Stimulated activated naive B cell treated with anti-CD40 and anti-IgM and Interleukin-4, amounts not matched to agents 10 μg/mL and 1 μg/mL and 100 μg/mL, for 72 hours (primary cell): ENCODE measurements at regions not wholly inside any gene's neighbourhood (a gene's known extent, or its start where the extent isn't known, plus 50 kb on each side); places are given as distances from the start of the nearest gene placed in this dataset.

Experiments used
- ATAC-seq, 2 donors: fragments of 150-1000 bp; cut with Tn5 transposase; replicated peaks; 2 replicates each; pipeline ENCODE4 v1.10.0; 2021; ENCODE audit warnings: moderate library complexity in 1 of 2
- DNase-seq: peaks from one replicate; pipeline ENCODE4 v3.0.0; 2021
- H3K27ac Mint-ChIP-seq: one replicate; pipeline ENCODE4 v1.8.0; 2022; ENCODE audit warnings: mild to moderate bottlenecking, mixed read lengths
- H3K27me3 Mint-ChIP-seq, 2 donors: one replicate each; pipeline ENCODE4 v1.8.0; 2022; ENCODE audit warnings: mixed read lengths in 2 of 2
- H3K36me3 Mint-ChIP-seq, 2 donors: one replicate each; pipeline ENCODE4 v1.8.0; 2022; ENCODE audit warnings: mixed read lengths in 2 of 2, mild to moderate bottlenecking in 1 of 2
- H3K4me1 Mint-ChIP-seq, 2 donors: one replicate each; pipeline ENCODE4 v1.8.0; 2022; ENCODE audit warnings: mixed read lengths in 2 of 2, mild to moderate bottlenecking in 1 of 2
- H3K4me3 Mint-ChIP-seq, 2 donors: one replicate each; pipeline ENCODE4 v1.8.0; 2022; ENCODE audit warnings: mild to moderate bottlenecking in 2 of 2, mixed read lengths in 2 of 2, moderate library complexity in 1 of 2
- H3K9me3 Mint-ChIP-seq, 2 donors: one replicate each; pipeline ENCODE4 v1.8.0; 2022; ENCODE audit warnings: mixed read lengths in 2 of 2, mild to moderate bottlenecking in 1 of 2

DNA sequence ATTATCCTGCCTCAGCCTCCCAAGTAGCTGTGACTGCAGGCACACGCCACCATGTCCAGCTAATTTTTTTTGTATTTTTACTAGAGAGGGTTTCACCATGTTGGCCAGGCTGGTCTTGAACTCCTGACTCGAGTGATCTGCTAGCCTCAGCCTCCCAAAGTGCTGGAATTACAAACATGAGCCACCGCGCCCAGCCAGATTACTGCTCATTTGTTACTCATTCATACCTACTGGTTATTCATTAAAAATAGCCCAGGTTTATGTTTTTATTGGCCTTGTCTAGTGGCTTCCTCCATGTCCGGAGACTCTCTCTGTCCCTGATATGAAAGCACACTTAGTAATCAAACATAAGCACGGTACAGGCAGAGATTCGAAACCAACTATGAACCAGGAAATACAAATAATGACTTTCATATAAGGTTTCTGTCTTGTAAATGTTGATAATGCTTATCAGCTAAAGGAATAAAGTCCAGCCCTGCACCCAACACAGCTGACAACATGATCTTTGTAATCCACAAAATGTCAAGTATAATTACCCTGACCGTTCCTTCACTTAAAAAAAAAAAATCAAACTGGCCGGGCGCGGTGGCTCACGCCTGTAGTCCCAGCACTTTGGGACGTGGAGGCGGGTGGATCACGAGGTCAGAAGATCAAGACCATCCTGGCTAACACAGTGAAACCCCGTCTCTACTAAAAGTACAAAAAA is 50.4 kb upstream of the CXADR start:
- no peaks in the 10 kb centered on the region for H3K4me1 Mint-ChIP-seq
- H3K27me3 Mint-ChIP-seq: no peaks in the 10 kb centered on the region
- ATAC-seq (no peak), DNase-seq (no peak)
- peaks cover 0 to 1% of the 10 kb centered on the region in 2 donors for H3K9me3 Mint-ChIP-seq
- no peak overlapping the region for H3K4me3 Mint-ChIP-seq
- H3K27ac Mint-ChIP-seq: no peak overlapping the region
- H3K36me3 Mint-ChIP-seq: no peaks in the 10 kb centered on the region
